NCI-H1105 treated with DMSO at 0.1 percent for 48 hours (cell line): ENCODE measurements at regions not wholly inside any gene's neighbourhood (a gene's known extent, or its start where the extent isn't known, plus 50 kb on each side); places are given as distances from the start of the nearest gene placed in this dataset.
A peak's percentile ranks its signal among the peaks of the same experiment; 100 is the strongest.

Source experiments
- DNase-seq: peaks from one replicate; lab custom pipeline; 2025; lab: John Stamatoyannopoulos, UW

- DNase-seq = no peak
These were observed 51.6 kb upstream of the PRDM8 start for GRCh38 chr4:80145739-80146138.

DNA sequence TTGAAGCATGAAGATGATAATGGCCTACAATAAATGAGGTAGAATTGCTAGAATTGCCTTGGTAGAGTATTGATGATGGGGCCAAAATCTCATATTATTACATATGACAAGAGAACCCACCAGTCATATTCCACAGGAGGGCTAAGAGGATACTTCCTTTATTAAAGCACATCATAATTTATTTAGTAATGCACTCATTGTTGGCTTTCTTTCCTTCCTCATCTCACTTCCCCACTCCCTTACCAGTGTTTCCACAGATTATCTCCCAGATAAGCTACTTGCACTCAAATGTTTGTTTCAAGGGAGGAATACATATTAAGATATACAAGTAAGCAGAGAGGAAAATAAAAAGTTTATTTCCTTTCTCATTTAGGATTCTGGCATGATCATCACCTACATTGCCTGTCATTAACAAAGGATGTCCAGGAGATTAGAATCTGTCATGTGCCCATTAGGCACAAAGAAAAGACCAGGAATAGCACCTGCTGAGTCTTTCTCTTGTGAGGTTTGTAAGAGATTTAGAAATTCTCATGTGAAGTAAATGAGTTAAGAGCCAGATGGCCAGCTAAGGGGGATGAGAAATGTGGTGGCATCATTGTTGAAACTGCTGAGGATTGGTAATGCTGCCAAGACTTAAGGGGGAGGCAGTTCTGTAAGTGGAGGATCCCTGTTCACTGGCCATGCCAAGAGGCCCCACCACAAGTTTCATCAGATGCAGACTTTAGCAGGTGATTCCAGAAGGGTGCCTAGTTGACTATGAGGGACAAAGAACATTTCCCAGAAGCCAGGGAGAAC lies 52.4 kb upstream of the PRDM8 start:
- DNase-seq = no peak

GRCh38 chr4:80143307-80143679 lies 54.0 kb upstream of the PRDM8 start:
- DNase-seq = no peak

- DNase-seq = no peak
These were observed 54.7 kb upstream of the PRDM8 start for GRCh38 chr4:80142394-80143306.

GRCh38 chr4:80141543-80141942 lies 55.8 kb upstream of the PRDM8 start:
- no peak for DNase-seq

- DNase-seq = no peak
These were observed 57.1 kb upstream of the PRDM8 start for GRCh38 chr4:80140194-80140593.

DNA sequence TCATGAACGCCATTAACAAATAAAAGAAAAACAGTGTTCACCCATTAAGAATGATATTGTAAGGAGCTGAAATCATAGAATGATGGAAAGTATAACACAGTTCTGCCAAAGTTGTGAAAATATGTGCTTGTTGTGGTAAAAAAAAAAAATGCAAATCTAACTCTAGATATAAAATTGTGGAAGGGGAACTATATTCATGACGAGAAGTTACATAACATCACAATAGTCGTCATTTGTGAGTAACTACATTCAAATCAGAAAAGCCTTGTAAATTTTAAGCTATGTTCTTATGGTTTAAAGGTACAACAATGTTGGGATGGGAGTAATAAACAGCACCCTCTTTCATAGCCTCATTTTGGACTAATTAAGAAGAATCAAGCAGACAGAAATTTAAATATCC lies 57.6 kb upstream of the PRDM8 start:
- no peak for DNase-seq

DNA sequence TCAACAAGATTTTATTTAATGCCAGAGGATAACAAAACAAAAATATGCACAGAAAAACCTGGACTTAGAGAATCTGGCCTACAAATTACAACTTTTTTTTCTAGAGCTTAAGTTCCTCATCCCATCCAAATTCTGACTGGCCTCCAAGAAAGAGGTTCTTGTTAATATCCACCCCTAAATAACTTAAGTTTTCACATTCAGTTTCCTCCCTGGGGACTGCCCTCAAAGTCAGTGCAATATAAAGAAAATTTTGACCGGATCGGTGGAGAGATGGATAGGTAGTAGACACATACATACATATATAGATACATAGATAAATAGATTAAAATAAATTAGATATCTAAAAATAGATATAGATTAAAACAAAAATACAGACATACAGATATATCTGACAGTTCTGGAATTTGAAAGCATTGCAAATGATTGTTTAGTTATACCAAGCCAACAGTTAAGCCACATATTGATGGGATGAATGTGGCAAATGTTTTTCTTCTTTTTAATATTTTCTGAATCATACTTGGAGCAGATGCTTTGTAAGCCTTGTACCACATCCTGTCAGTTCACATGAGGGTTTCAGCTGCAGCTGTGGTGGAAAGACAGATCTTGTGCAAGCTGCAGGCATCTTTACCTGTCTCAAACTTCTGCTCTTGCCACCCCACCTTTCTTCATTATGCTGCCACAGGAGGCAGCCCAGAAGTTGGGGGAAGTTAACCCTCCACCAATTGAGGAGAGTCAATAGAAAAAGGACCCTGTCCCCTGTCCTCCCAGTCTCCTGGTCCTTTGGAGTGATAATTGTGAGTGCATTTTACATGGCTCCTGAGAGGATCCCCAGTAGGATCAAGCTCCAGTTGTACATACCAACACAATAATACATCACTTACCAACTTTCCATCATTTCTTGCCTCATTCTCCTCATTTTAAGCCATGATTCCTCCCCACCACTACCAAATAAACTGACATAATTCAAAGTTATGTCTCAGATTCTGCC lies 58.5 kb upstream of the PRDM8 start:
- no peak for DNase-seq

DNA sequence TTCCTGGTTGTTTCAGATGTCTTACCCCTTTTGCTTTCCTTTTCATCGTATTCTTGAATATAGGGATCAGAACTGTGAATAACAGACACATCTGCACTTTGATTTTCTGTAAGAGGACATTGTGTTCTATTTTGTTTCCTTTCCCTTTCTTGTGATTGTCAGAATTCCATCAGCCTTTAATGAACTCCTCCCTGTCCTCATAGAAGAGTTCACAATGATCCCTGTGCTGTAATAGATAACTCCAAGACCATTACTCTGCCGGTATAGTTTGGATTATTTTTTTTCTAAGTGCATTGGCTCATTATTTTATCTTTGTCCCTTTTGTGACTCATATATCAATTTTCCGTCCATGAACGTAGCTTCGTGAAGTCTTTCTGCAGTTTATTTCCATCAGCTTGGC lies 59.7 kb upstream of the PRDM8 start:
- no peak for DNase-seq

DNA sequence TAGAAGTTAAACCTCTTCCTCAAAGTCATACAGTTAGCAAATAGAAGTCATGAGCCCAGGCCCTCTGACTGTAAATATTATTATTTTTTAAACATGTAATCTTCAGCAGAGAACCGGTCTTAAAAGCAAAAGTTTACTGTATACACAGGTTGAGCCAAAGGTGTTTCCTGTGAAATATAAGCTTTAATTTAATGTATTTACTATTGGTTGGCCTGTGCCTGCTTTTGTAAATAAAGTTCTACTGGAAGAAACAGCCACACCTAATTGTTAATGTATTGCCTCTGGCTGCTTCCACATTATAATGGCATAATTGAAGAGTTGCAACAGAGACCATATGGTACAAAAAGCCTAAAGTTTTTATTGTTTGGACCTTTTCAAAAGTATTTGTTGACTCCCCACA lies 61.0 kb upstream of the PRDM8 start:
- no peak for DNase-seq

DNA sequence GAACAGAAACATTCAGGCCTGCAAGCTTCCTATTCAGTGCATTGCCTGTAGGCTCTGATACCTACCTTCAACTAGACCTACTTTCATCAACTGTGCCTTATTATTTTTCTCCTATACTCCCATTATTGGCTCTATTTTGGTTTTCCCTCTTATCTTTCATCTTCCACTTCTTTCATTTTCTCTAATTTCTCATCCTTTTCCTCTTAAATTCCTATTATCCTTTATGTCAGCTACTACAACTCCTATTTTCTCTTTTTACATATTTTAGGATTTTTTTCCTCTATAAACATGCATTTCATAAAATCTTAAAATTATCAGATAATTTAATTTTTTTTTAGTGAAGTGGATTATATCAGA lies 61.6 kb upstream of the PRDM8 start:
- DNase-seq = no peak

- DNase-seq = no peak
These were observed 62.1 kb upstream of the ANTXR2 start for GRCh38 chr4:80134936-80135701.

DNA sequence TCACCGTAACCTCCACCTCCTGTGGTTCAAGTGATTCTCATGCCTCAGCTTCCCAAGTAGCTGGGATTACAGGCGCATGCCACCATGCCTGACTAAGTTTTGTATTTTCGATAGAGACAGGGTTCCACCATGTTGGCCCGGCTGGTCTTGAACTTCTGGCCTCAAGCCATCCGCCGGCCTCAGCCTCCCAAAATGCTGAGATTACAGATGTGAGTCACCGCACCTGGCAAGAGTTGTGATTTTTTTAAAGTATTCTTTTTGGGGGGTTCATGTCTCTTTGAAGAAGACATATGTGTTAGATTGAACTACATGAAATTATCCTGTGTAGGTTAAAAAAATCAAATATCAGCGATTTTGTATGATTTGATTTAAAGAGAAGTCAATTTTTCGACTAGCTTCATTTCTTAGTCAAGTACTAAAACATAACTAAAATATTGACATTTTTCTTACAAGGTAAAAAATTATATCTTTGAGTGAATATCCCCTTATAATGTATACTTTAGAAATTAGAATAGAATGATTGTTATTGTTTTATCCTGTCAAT lies 60.3 kb upstream of the ANTXR2 start:
- no peak for DNase-seq

GRCh38 chr4:80129785-80130184 lies 56.8 kb upstream of the ANTXR2 start:
- no peak for DNase-seq

- no peak for DNase-seq
These were observed 55.9 kb upstream of the ANTXR2 start for GRCh38 chr4:80128941-80129340.

DNA sequence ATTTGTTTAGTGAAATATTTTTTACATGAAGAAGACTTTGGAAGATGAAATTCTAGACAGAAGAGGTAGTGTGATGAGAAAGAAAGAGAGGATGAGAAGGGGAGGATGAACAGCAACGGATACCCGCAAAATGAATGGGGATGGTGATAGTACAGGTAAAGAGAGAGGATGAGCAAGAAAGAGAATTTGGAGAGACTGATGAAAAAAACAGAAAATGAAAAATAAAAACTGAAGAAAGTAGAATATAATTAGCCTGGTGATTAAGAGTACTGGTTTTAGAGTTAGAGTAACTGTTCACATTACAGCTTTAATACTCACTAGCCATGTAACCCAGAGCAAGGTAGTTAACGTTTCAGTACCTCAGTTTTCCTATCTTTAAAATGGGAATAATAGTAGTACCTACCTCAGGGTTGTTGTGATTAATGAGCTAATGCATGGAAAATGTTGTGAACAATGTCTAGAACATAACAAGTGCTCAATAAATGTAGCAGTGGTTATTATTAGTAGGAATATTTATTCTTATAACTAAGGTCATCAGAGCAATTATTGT lies 54.9 kb upstream of the ANTXR2 start:
- DNase-seq = no peak

- DNase-seq = no peak
These were observed 53.4 kb upstream of the ANTXR2 start for GRCh38 chr4:80126435-80126834.

DNA sequence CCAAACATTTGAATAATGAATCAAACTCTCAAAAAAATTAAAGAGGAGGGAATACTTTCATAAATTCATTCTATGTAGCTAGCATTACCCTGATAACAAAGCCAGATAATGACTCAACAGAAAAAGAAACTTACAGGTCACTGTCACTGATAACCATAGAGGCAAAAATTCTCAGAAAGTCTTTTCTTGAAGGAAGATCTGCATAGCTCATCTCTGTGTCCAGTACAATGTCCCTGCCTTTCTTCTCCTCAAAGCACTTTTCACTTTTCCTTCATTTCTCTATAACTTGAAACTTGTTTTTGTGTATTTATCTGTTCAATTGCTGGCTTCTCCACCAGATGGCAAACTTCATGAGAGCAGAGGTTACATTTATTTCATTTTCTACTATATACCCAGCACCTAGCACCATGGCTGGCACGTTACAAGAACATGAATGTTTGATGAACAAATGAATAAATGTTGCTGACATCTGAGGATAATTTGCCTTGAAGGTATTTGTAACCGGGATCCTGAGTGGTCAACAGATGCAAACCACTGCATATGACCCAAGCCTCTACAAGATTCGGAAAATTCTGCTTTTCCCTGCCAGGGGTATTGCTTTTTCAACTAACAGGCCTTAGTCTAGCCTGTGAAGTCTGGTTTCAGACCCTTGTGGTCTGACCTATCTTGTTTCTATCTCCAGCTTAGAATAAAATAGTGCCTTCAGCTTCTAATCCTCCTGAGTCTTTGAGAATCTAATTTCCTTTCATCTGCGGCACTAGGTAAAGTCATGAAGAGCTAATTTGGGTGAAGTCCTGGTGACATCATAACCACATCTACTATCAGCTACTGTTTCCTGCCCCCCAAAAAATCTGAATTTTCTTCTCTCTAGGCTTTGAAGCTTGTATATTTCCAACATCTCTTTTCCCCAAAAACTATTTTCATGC lies 52.5 kb upstream of the ANTXR2 start:
- DNase-seq = peak; percentile 5
